CD4-positive, alpha-beta memory T cell (primary cell): ENCODE measurements at regions not wholly inside any gene's neighbourhood (a gene's known extent, or its start where the extent isn't known, plus 50 kb on each side); places are given as distances from the start of the nearest gene placed in this dataset.

Experiments
- CTCF ChIA-PET: fragments of 350-600 bp; sonication (Branson Sonifier 250); formaldehyde crosslinking; loops from one replicate; lab custom pipeline; 2021; ENCODE audit warnings: inconsistent platforms; ENCODE audit not compliant: partially characterized antibody; lab: Charles Lee
- POLR2A ChIA-PET: fragments of 350-600 bp; sonication (Branson Sonifier 250); formaldehyde crosslinking; loops from one replicate; lab custom pipeline; 2021; ENCODE audit not compliant: partially characterized antibody; lab: Charles Lee
- DNase-seq, 5 donors: peaks; one replicate each; pipeline versions ENCODE4 v3.0.0 to v3.0.0-alpha.2; 2020 to 2022; ENCODE audit warnings: mixed read lengths in 1 of 5
- H3K27ac ChIP-seq: one replicate; pipeline ENCODE4 v1.7.0; 2013; ENCODE audit warnings: low read depth, low read length
- H3K27me3 ChIP-seq: 2 replicates; pipeline ENCODE4 v1.7.0; 2013; ENCODE audit warnings: mild to moderate bottlenecking, low read length, moderate library complexity; ENCODE audit not compliant: insufficient read depth
- H3K36me3 ChIP-seq: 2 replicates; pipeline ENCODE4 v1.7.0; 2013; ENCODE audit warnings: mild to moderate bottlenecking, low read length, moderate library complexity; ENCODE audit not compliant: insufficient read depth
- H3K4me1 ChIP-seq: 2 replicates; pipeline ENCODE4 v1.7.0; 2013; ENCODE audit warnings: mild to moderate bottlenecking, low read length, moderate library complexity; ENCODE audit not compliant: insufficient read depth
- H3K4me3 ChIP-seq, 2 donors: one replicate each; pipeline ENCODE4 v1.7.0; 2013; ENCODE audit warnings: low read length in 2 of 2, mild to moderate bottlenecking in 1 of 2
- H3K9me3 ChIP-seq, 2 donors: one replicate each; pipeline ENCODE4 v1.7.0; 2013; ENCODE audit warnings: low read length in 2 of 2, control low read depth in 1 of 2; ENCODE audit not compliant: control insufficient read depth in 1 of 2
- H3K27ac Mint-ChIP-seq, 7 donors: one replicate each; pipeline ENCODE4 v1.8.0; 2020 to 2021; ENCODE audit warnings: mixed read lengths in 7 of 7, mild to moderate bottlenecking in 6 of 7, inconsistent platforms in 3 of 7, moderate library complexity in 3 of 7
- H3K27me3 Mint-ChIP-seq, 2 donors: one replicate each; pipeline ENCODE4 v1.8.0; 2020 to 2021; ENCODE audit warnings: mixed read lengths in 2 of 2
- H3K36me3 Mint-ChIP-seq, 2 donors: one replicate each; pipeline ENCODE4 v1.8.0; 2020 to 2021; ENCODE audit warnings: mixed read lengths in 2 of 2, inconsistent platforms in 1 of 2, mild to moderate bottlenecking in 1 of 2
- H3K4me1 Mint-ChIP-seq, 4 donors: one replicate each; pipeline ENCODE4 v1.8.0; 2020 to 2021; ENCODE audit warnings: mixed read lengths in 4 of 4, mild to moderate bottlenecking in 1 of 4
- H3K4me3 Mint-ChIP-seq, 8 donors: one replicate each; pipeline ENCODE4 v1.8.0; 2020 to 2021; ENCODE audit warnings: mixed read lengths in 8 of 8, mild to moderate bottlenecking in 7 of 8, moderate library complexity in 6 of 8, inconsistent platforms in 3 of 8
- H3K9me3 Mint-ChIP-seq, 8 donors: one replicate each; pipeline ENCODE4 v1.8.0; 2020 to 2021; ENCODE audit warnings: mixed read lengths in 8 of 8, mild to moderate bottlenecking in 5 of 8, inconsistent platforms in 3 of 8, moderate library complexity in 1 of 8
- intact Hi-C: fragments of 100-400 bp; cut with micrococcal nuclease; formaldehyde crosslinking; loops from one replicate; pipeline ENCODE4 v1.15.1; 2023

DNA sequence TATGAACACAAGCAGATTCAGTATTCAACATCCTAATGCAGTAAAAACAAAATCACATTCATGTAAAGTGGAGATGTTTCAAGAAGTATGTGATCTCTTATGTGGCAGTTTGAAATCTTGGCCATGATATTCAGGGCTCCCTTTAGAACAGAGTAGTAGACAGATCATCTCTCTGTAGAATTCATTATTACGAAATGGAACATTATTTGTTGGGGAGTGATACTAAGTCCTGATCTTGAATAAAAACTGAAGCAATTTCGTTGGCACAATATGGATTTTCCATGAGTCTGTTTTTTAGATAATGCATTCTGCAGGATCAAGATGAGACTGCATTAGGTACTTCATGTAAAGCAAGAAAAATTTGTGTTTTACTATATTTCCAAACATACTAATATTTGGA is 264.4 kb upstream of the NRIP1 start:
- H3K4me1 Mint-ChIP-seq = no peaks in the 10 kb centered on the region
- Histone ChIP-seq H3K36me3 (no peaks in the 10 kb centered on the region), H3K9me3 (no peaks in the 10 kb centered on the region), H3K27me3 (no peaks in the 10 kb centered on the region), H3K4me3 (no peak overlapping the region), H3K4me1 (no peaks in the 10 kb centered on the region), H3K27ac (no peak overlapping the region)
- no peaks in the 10 kb centered on the region for H3K27me3 Mint-ChIP-seq
- H3K27ac Mint-ChIP-seq = no peak overlapping the region
- no peak for DNase-seq
- H3K4me3 Mint-ChIP-seq = no peak overlapping the region
- intact Hi-C loops = no loop called here
- no peaks in the 10 kb centered on the region for H3K36me3 Mint-ChIP-seq
- ChIA-PET CTCF (no interaction called here), POLR2A (no interaction called here)
- no peaks in the 10 kb centered on the region for H3K9me3 Mint-ChIP-seq

DNA sequence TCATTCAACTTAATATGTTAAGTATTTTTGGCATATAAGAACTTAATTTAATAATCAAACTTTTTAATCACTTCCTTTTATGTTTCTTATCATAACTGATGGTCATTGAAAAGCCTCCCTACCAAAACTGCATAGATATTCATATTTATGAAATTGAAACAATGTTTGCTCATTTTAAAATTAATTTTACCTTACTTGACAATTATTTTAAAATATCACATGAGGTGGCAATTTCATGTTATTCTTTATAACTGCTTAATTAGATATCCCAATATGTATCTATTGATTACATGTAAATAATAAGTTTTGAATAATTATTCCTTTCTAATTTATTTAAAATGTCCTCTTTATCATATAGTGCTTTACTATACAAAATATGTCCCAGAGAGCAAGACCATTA is 266.1 kb upstream of the NRIP1 start:
- H3K27ac ChIP-seq = no peak overlapping the region

DNA sequence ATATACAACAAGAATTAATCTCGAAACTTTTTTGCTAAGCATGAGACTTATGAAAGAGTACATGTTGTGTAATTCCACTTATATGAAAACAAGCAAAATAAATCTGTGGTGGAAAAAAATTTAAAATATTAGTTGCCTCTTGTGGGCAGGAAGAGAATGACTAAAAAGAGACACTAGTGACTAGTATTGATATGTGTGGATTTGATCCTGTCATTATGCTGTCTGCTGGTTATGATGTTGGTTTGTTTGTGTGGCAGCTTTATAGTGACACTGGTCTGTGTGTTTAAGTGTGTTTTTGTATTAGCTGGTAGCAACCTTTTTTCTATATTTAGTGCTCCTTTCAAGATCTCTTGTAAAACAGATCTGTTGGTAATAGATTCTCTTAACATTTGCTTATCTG is 267.8 kb upstream of the NRIP1 start:
- no peaks in the 10 kb centered on the region for H3K27me3 ChIP-seq
- no peak overlapping the region for H3K27ac ChIP-seq
- POLR2A ChIA-PET = no interaction called here
- Mint-ChIP-seq H3K36me3 (no peaks in the 10 kb centered on the region), H3K9me3 (no peaks in the 10 kb centered on the region), H3K27me3 (peaks cover 0 to 2% of the 10 kb centered on the region in 2 donors), H3K4me1 (no peaks in the 10 kb centered on the region), H3K4me3 (no peak overlapping the region), H3K27ac (no peak overlapping the region)
- H3K9me3 ChIP-seq = no peaks in the 10 kb centered on the region
- no peak overlapping the region for H3K4me3 ChIP-seq
- DNase-seq = no peak
- H3K4me1 ChIP-seq = no peaks in the 10 kb centered on the region
- intact Hi-C loops = no loop called here
- no peaks in the 10 kb centered on the region for H3K36me3 ChIP-seq
- CTCF ChIA-PET = no interaction called here

More for the DNA sequence above, 266.1 kb upstream of the NRIP1 start:
- Mint-ChIP-seq H3K4me3 (no peak overlapping the region), H3K27ac (no peak overlapping the region), H3K9me3 (no peaks in the 10 kb centered on the region), H3K36me3 (no peaks in the 10 kb centered on the region), H3K27me3 (no peaks in the 10 kb centered on the region), H3K4me1 (no peaks in the 10 kb centered on the region)
- Histone ChIP-seq H3K4me1 (no peaks in the 10 kb centered on the region), H3K27me3 (no peaks in the 10 kb centered on the region), H3K4me3 (no peak overlapping the region), H3K9me3 (no peaks in the 10 kb centered on the region), H3K36me3 (no peaks in the 10 kb centered on the region)
- intact Hi-C loops = no loop called here
- ChIA-PET CTCF (no interaction called here), POLR2A (no interaction called here)
- DNase-seq = no peak

DNA sequence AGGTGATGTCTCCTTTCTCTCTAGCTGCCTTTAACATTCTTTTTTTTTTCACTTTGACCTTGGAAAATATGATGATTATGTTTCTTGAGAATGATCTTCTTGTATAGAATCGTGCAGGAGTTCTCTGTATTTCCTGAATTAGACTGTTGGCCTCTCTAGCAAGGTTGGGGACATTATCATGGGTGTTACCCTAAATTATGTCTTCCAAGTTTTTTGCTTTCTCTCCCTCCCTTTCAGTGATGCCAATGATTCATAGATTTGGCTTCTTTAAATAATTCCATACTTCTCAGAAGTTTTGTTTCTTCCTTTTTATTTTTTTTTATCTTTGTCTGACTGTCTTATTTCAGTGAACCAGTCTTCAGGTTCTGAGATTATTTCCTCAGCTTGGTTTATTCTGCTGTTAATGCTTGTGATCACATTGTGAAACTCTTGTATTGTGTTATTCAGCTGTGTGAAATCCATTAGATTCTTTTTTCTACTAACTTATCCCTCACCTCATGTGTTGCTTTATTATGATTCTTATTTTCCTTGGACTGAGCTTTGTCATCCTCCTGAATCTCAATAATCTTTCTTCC is 268.4 kb upstream of the NRIP1 start:
- Mint-ChIP-seq H3K4me3 (no peak overlapping the region), H3K27me3 (peaks cover 0 to 2% of the 10 kb centered on the region in 2 donors), H3K36me3 (no peaks in the 10 kb centered on the region), H3K4me1 (no peaks in the 10 kb centered on the region), H3K9me3 (no peaks in the 10 kb centered on the region), H3K27ac (no peak overlapping the region)
- intact Hi-C loops = no loop called here
- no peak for DNase-seq
- ChIA-PET CTCF (no interaction called here), POLR2A (no interaction called here)
- Histone ChIP-seq H3K27ac (no peak overlapping the region), H3K4me1 (no peaks in the 10 kb centered on the region), H3K4me3 (no peak overlapping the region), H3K36me3 (no peaks in the 10 kb centered on the region), H3K27me3 (no peaks in the 10 kb centered on the region), H3K9me3 (no peaks in the 10 kb centered on the region)

DNA sequence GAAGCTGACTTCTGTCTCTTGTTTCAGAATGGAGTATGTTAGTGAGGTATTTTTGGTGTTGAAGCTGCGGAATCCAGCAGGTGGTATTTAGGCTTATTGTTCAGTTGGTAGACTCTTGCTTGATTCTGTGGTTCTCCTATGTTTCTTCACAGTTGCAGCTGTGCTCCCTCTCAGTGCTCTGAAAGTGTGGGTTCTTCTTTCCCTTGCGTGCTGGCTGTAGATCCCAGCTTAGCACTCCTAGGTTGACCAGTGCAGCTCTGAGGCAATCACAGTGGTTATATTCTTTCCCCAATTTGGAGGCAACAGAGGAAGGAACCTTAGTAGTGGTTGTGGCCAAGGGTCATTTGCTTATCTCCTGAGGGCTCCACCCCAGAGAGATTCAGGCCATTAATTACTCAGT is 269.2 kb upstream of the NRIP1 start:
- ChIA-PET POLR2A (no interaction called here), CTCF (no interaction called here)
- no peaks in the 10 kb centered on the region for H3K36me3 Mint-ChIP-seq
- no peaks in the 10 kb centered on the region for H3K27me3 ChIP-seq
- peaks cover 0 to 2% of the 10 kb centered on the region in 2 donors for H3K27me3 Mint-ChIP-seq
- no peaks in the 10 kb centered on the region for H3K4me1 ChIP-seq
- H3K4me1 Mint-ChIP-seq = no peaks in the 10 kb centered on the region
- H3K4me3 Mint-ChIP-seq = no peak overlapping the region
- no peak for DNase-seq
- H3K36me3 ChIP-seq = no peaks in the 10 kb centered on the region
- no peaks in the 10 kb centered on the region for H3K9me3 ChIP-seq
- no peaks in the 10 kb centered on the region for H3K9me3 Mint-ChIP-seq
- no peak overlapping the region for H3K27ac ChIP-seq
- H3K27ac Mint-ChIP-seq = no peak overlapping the region
- intact Hi-C loops = no loop called here
- no peak overlapping the region for H3K4me3 ChIP-seq

DNA sequence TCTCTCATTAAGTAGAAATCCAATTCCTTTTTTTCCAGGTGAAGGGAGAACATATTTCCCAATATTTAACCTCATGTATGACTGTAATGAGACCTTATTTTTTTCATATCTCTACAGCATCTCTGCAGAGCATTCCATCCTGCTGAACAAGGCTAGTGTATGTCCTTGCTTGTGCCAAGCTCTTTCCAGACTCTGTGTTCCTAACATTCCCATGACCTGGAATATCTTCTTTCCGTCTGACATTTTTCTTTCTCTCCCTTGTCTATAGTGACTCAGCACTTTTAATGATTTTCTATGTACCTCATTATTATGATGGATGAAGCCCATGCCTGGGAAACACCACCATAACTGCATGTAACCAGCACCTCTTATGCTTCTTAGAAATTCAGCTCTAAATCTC is 278.3 kb upstream of the NRIP1 start:
- H3K9me3 ChIP-seq = no peaks in the 10 kb centered on the region
- ChIA-PET POLR2A (no interaction called here), CTCF (no interaction called here)
- no peak overlapping the region for H3K27ac ChIP-seq
- no peaks in the 10 kb centered on the region for H3K36me3 Mint-ChIP-seq
- no peaks in the 10 kb centered on the region for H3K4me1 ChIP-seq
- H3K4me1 Mint-ChIP-seq = peaks cover 0 to 3% (median 0%) of the 10 kb centered on the region in 4 donors
- no peak overlapping the region for H3K27ac Mint-ChIP-seq
- peaks cover 0 to 4% (median 0%) of the 10 kb centered on the region in 8 donors for H3K9me3 Mint-ChIP-seq
- H3K4me3 ChIP-seq = no peak overlapping the region
- no peaks in the 10 kb centered on the region for H3K36me3 ChIP-seq
- intact Hi-C loops = no loop called here
- no peak overlapping the region for H3K4me3 Mint-ChIP-seq
- H3K27me3 Mint-ChIP-seq = peaks cover 8 to 11% of the 10 kb centered on the region in 2 donors
- DNase-seq = no peak
- H3K27me3 ChIP-seq = no peaks in the 10 kb centered on the region

DNA sequence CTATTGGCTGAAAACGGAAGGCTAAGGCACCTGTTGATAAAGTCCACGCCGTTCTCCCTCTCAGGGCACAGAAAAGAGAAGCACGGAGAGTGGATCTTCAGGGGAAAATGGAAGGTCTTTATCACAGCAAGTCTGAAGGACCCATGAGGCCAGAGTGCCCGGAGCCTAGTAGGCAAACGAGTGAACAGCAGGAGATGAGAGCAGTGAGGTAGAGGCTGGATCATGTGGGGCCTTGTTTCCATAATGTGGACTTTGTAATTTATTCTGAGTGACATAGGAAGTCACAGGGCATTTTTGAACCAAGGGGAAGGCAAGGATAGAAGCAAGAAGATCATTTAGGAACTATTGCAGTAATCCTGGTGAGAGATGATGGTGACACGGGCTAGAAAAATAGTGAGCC is 287.2 kb upstream of the NRIP1 start:
- Mint-ChIP-seq H3K4me3 (no peak overlapping the region), H3K36me3 (no peaks in the 10 kb centered on the region), H3K4me1 (peaks cover 4 to 8% (median 6%) of the 10 kb centered on the region in 4 donors), H3K9me3 (no peaks in the 10 kb centered on the region), H3K27me3 (peaks cover 0 to under 1% of the 10 kb centered on the region in 2 donors), H3K27ac (no peak overlapping the region)
- Histone ChIP-seq H3K27me3 (no peaks in the 10 kb centered on the region), H3K36me3 (no peaks in the 10 kb centered on the region), H3K27ac (no peak overlapping the region), H3K9me3 (no peaks in the 10 kb centered on the region), H3K4me3 (no peak overlapping the region), H3K4me1 (no peaks in the 10 kb centered on the region)
- intact Hi-C loops = no loop called here
- DNase-seq = no peak
- POLR2A ChIA-PET = no interaction called here
- CTCF ChIA-PET = no interaction called here

DNA sequence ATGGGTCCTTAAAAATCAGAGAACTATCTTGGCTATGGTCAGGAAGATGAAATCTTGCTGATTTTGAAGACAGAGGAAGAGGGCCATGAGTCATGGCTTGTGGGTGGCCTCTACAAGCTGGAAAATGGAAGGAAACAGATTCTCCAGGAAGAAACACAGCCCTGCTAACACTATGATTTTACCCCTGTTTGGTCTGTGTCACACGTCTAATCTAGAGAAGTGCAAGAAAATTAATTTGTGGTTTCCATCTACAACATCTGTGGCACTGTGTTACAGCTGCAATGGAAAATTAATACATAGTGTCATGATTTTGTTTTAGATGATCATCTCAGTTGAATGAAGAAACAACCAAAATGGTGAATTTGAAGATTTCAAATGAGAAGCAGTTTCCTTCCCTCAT is 288.7 kb upstream of the NRIP1 start:
- intact Hi-C loops = no loop called here

More for the DNA sequence above, 288.7 kb upstream of the NRIP1 start:
- Mint-ChIP-seq H3K36me3 (no peaks in the 10 kb centered on the region), H3K4me3 (no peak overlapping the region), H3K27ac (no peak overlapping the region), H3K27me3 (no peaks in the 10 kb centered on the region), H3K9me3 (no peaks in the 10 kb centered on the region), H3K4me1 (peaks cover 4 to 8% (median 6%) of the 10 kb centered on the region in 4 donors)
- DNase-seq = no peak
- ChIA-PET CTCF (no interaction called here), POLR2A (no interaction called here)
- no peak overlapping the region for H3K4me3 ChIP-seq
- no peaks in the 10 kb centered on the region for H3K9me3 ChIP-seq
- no peaks in the 10 kb centered on the region for H3K36me3 ChIP-seq
- no peaks in the 10 kb centered on the region for H3K27me3 ChIP-seq
- no peaks in the 10 kb centered on the region for H3K4me1 ChIP-seq
- no peak overlapping the region for H3K27ac ChIP-seq
